ENCODE measurements at regions not wholly inside any gene's neighbourhood (a gene's known extent, or its start where the extent isn't known, plus 50 kb on each side); places are given as distances from the start of the nearest gene placed in this dataset.
A peak's percentile ranks its signal among the peaks of the same experiment; 100 is the strongest.

GRCh38 chr6:125421836-125422235 is 120.1 kb upstream of the HDDC2 start (continued):
- TF ChIP-seq SUZ12 (IDR thresholded peaks at IDR 0.05; ENCODE audit: low read length): no peak
- no peak for TF ChIP-seq JUND (IDR thresholded peaks at IDR 0.05; ENCODE audit: low read length)
- TF ChIP-seq TBP (IDR thresholded peaks at IDR 0.05; ENCODE audit: low read depth, low read length): peak; percentile 35; the same call in 1 of the 2 replicates
- TF ChIP-seq CBX8 (IDR thresholded peaks at IDR 0.05; ENCODE audit: borderline replicate concordance, low read depth, low read length): no peak

All from H1 (cell line).